HCT116 (cell line): ENCODE measurements at regions not wholly inside any gene's neighbourhood (a gene's known extent, or its start where the extent isn't known, plus 50 kb on each side); places are given as distances from the start of the nearest gene placed in this dataset.

Experiments
- ATAC-seq: fragments of 200-7000 bp; cut with Tn5 transposase; 2 replicates; pipeline ENCODE4 v1.9.1; 2020; ENCODE audit warnings: mild to moderate bottlenecking, moderate library complexity
- BruUV-seq: library from RNA; stranded (reverse); fragments of 400-500 nt; replicated peaks from 2 replicates; lab custom pipeline; 2021; lab: Mats Ljungman, UMichigan
- CTCF ChIA-PET: fragments of 300-600 bp; sonication (Branson Sonifier 250); formaldehyde crosslinking; loops from one replicate; lab custom pipeline; 2021; ENCODE audit warnings: antibody characterized with exemption; lab: Charles Lee
- POLR2A ChIA-PET: fragments of 300-600, 350-600 bp; sonication (Branson Sonifier 250); formaldehyde crosslinking; loops from one replicate; lab custom pipeline; 2021; ENCODE audit warnings: antibody characterized with exemption; lab: Charles Lee
- RAD21 ChIA-PET, 2 experiments: fragments of 300-600 bp; sonication (Branson Sonifier 250); formaldehyde crosslinking; loops; one replicate each; lab custom pipeline; 2023; ENCODE audit warnings: low total read pairs in 2 of 2; ENCODE audit not compliant: uncharacterized antibody in 2 of 2, unreplicated experiment in 2 of 2, low non-redundant PET in 1 of 2; lab: Charles Lee
- DNase-seq: peaks from one replicate; pipeline ENCODE4 v3.0.0-alpha.2; 2010; ENCODE audit warnings: low read depth, low spot score
- H2AFZ ChIP-seq: fragments of 200-600 bp; shearing (Covaris generic), sonication (generic); 2 replicates; pipeline ENCODE4 v1.6.1; 2017; ENCODE audit warnings: low read depth, mixed run types, mixed read lengths, antibody characterized with exemption, low read length; ENCODE audit not compliant: poor library complexity, severe bottlenecking
- H3K27ac ChIP-seq: 2 replicates; pipeline ENCODE4 v1.5.1; 2012; ENCODE audit warnings: low read depth, low read length
- H3K27me3 ChIP-seq: fragments of 200-600 bp; sonication (generic); 2 replicates; pipeline ENCODE4 v1.6.1; 2016; ENCODE audit warnings: mixed run types, low read length, mixed read lengths; ENCODE audit not compliant: insufficient read depth
- H3K36me3 ChIP-seq, 2 experiments: fragments of 200-500 bp in 1 of 2; fragments of 200-600 bp in 1 of 2; sonication (Bioruptor generic) in 1 of 2; sonication (generic) in 1 of 2; 2 replicates each; pipeline versions ENCODE4 v1.5.1 to v1.6.1; 2014 to 2016; ENCODE audit warnings: low read length in 2 of 2, inconsistent platforms in 1 of 2, mixed read lengths in 1 of 2, mixed run types in 1 of 2; ENCODE audit not compliant: insufficient read depth in 2 of 2, control insufficient read depth in 1 of 2
- H3K4me1 ChIP-seq, 2 experiments: fragments of 200-600 bp in 1 of 2; sonication (generic) in 1 of 2; 2 replicates each; pipeline versions ENCODE4 v1.5.1 to v1.6.1; 2012 to 2017; ENCODE audit warnings: low read length in 2 of 2, inconsistent platforms in 1 of 2, mild to moderate bottlenecking in 1 of 2, mixed read lengths in 1 of 2, mixed run types in 1 of 2, moderate library complexity in 1 of 2; ENCODE audit not compliant: insufficient read depth in 2 of 2, control insufficient read depth in 1 of 2
- H3K4me2 ChIP-seq: fragments of 200-600 bp; sonication (generic); 2 replicates; pipeline ENCODE4 v1.6.1; 2017; ENCODE audit warnings: mixed run types, low read length, mixed read lengths
- H3K4me3 ChIP-seq, 2 experiments: fragments of 200-600 bp in 1 of 2; sonication (generic) in 1 of 2; replicated peaks in 1 of 2; 2 replicates each; pipeline ENCODE4 v1.5.1; 2011 to 2016; ENCODE audit warnings: low read length in 2 of 2, control low read depth in 1 of 2, low read depth in 1 of 2, mild to moderate bottlenecking in 1 of 2, mixed read lengths in 1 of 2, mixed run types in 1 of 2
- H3K79me2 ChIP-seq: fragments of 200-600 bp; sonication (generic); 2 replicates; pipeline ENCODE4 v1.6.1; 2017; ENCODE audit warnings: mild to moderate bottlenecking, mixed run types, low read length, moderate library complexity, mixed read lengths; ENCODE audit not compliant: insufficient read depth
- H3K9ac ChIP-seq: fragments of 200-600 bp; sonication (generic); 2 replicates; pipeline ENCODE4 v1.6.1; 2016; ENCODE audit warnings: low read length, mixed read lengths
- H3K9me2 ChIP-seq: fragments of 200-600 bp; sonication (generic), shearing (Covaris generic); 2 replicates; pipeline ENCODE4 v1.6.1; 2017; ENCODE audit warnings: mixed run types, mild to moderate bottlenecking, moderate library complexity; ENCODE audit not compliant: insufficient read depth
- H3K9me3 ChIP-seq, 2 experiments: fragments of 200-500 bp in 1 of 2; fragments of 200-600 bp in 1 of 2; sonication (Bioruptor generic) in 1 of 2; sonication (generic) in 1 of 2; 2 replicates each; pipeline ENCODE4 v1.6.1; 2014 to 2017; ENCODE audit warnings: low read length in 2 of 2, mixed read lengths in 2 of 2, inconsistent platforms in 1 of 2, low read depth in 1 of 2, mild to moderate bottlenecking in 1 of 2, mixed run types in 1 of 2, moderate library complexity in 1 of 2; ENCODE audit not compliant: control insufficient read depth in 1 of 2, insufficient read depth in 1 of 2
- H4K20me1 ChIP-seq: fragments of 200-600 bp; sonication (generic), shearing (Covaris generic); 2 replicates; pipeline ENCODE4 v1.6.1; 2017; ENCODE audit warnings: mixed run types, mild to moderate bottlenecking, moderate library complexity; ENCODE audit not compliant: insufficient read depth
- ATF3 ChIP-seq: IDR thresholded peaks from 2 replicates; pipeline ENCODE4 v1.6.1; 2012
- CEBPB ChIP-seq: IDR thresholded peaks from 2 replicates; pipeline ENCODE4 v1.6.1; 2012; ENCODE audit warnings: low read depth
- CTCF ChIP-seq, 3 experiments: fragments of 200-600 bp in 1 of 3; sonication (generic) in 1 of 3; IDR thresholded peaks in 2 of 3; conservative IDR thresholded peaks in 1 of 3; 2 replicates each; pipeline ENCODE4 v1.5.1; 2012 to 2017; ENCODE audit warnings: low read depth in 2 of 3, low read length in 2 of 3, antibody characterized with exemption in 1 of 3, borderline replicate concordance in 1 of 3, control low read depth in 1 of 3, mild to moderate bottlenecking in 1 of 3, mixed read lengths in 1 of 3, mixed run types in 1 of 3, moderate library complexity in 1 of 3; ENCODE audit not compliant: insufficient read depth in 1 of 3
- ELF1 ChIP-seq: IDR thresholded peaks from 2 replicates; pipeline ENCODE4 v1.6.1; 2012; ENCODE audit warnings: low read depth, borderline replicate concordance
- EZH2 ChIP-seq: fragments of 200-600 bp; sonication (generic); IDR thresholded peaks from 2 replicates; pipeline ENCODE4 v1.6.1; 2017; ENCODE audit warnings: antibody characterized with exemption, mixed run types
- MAX ChIP-seq: IDR thresholded peaks from 2 replicates; pipeline ENCODE4 v1.6.1; 2012
- RAD21 ChIP-seq: IDR thresholded peaks from 2 replicates; pipeline ENCODE4 v1.6.1; 2012; ENCODE audit warnings: low read depth, mild to moderate bottlenecking
- REST ChIP-seq: IDR thresholded peaks from 2 replicates; pipeline ENCODE4 v1.6.1; 2012; ENCODE audit warnings: low read depth
- SIN3A ChIP-seq: IDR thresholded peaks from 2 replicates; pipeline ENCODE4 v1.6.1; 2012; ENCODE audit warnings: low read depth
- SP1 ChIP-seq: IDR thresholded peaks from 2 replicates; pipeline ENCODE4 v1.6.1; 2012; ENCODE audit warnings: low read depth
- TCF7L2 ChIP-seq: IDR thresholded peaks from 2 replicates; pipeline ENCODE4 v1.7.0; 2011; ENCODE audit warnings: borderline replicate concordance, inconsistent platforms; ENCODE audit not compliant: insufficient read depth, insufficient read length; ENCODE audit errors: extremely low read depth
- YY1 ChIP-seq: IDR thresholded peaks from 2 replicates; pipeline ENCODE4 v1.6.1; 2011; ENCODE audit warnings: low read length, low read depth, moderate library complexity, mild to moderate bottlenecking; ENCODE audit not compliant: insufficient replicate concordance; ENCODE audit errors: extremely low read depth
- ZBTB33 ChIP-seq: IDR thresholded peaks from 2 replicates; pipeline ENCODE4 v1.6.1; 2011; ENCODE audit warnings: mild to moderate bottlenecking, low read length, moderate library complexity; ENCODE audit not compliant: insufficient replicate concordance; ENCODE audit errors: extremely low read depth
- ZFX ChIP-seq: fragments of 450-650 bp; IDR thresholded peaks from 2 replicates; pipeline ENCODE4 v1.6.1; 2017
- intact Hi-C: fragments of 100-400 bp; cut with micrococcal nuclease; formaldehyde crosslinking; loops from 2 replicates; pipeline ENCODE4 v1.10.0; 2022

- H3K4me2 ChIP-seq, result no peak overlapping the region
- no peaks in the 10 kb centered on the region for H3K9me3 ChIP-seq
- DNase-seq (no peak), ATAC-seq (no peak)
- no peak overlapping the region for H3K4me3 ChIP-seq
- no peak overlapping the region for H3K27ac ChIP-seq
- no peaks in the 10 kb centered on the region for H3K4me1 ChIP-seq
- no peak overlapping the region for H2AFZ ChIP-seq
- H3K9ac ChIP-seq, result no peak overlapping the region
- H3K27me3 ChIP-seq, result no peaks in the 10 kb centered on the region
- no peaks in the 10 kb centered on the region for H3K79me2 ChIP-seq
- no peaks in the 10 kb centered on the region for H3K9me2 ChIP-seq
- CTCF ChIA-PET, result no interaction called here
- RAD21 ChIA-PET, result no interaction called here
- no peak for TF ChIP-seq TCF7L2
- no peak for TF ChIP-seq ZBTB33
- no peak for TF ChIP-seq ELF1
- TF ChIP-seq EZH2, result no peak
- no peak for TF ChIP-seq ATF3
- TF ChIP-seq REST, result no peak
- no peak for TF ChIP-seq CEBPB
- TF ChIP-seq RAD21, result no peak
- TF ChIP-seq MAX, result no peak
- no peak for TF ChIP-seq CTCF (IDR thresholded peaks at IDR 0.05 in 2 of 3, conservative IDR thresholded peaks at IDR 0.05 in 1 of 3; ENCODE audit: borderline replicate concordance in 1 of 3, insufficient read depth in 1 of 3, low read depth in 2 of 3, low read length in 2 of 3)
- no peak for TF ChIP-seq YY1
- TF ChIP-seq SP1, result no peak
- no peak for TF ChIP-seq SIN3A
- TF ChIP-seq ZFX, result no peak
- H4K20me1 ChIP-seq, result no peaks in the 10 kb centered on the region
- intact Hi-C loops, result no loop called here
- BruUV-seq, result no TSS peak
- POLR2A ChIA-PET, result no interaction called here
- H3K36me3 ChIP-seq, result no peaks in the 10 kb centered on the region
These were observed 261.4 kb upstream of the C2CD4B start for GRCh38 chr15:62426387-62426956.
